CD4-positive, alpha-beta T cell treated with Interleukin-2 at 100 ng/mL for 4 hours (primary cell): ENCODE measurements at regions not wholly inside any gene's neighbourhood (a gene's known extent, or its start where the extent isn't known, plus 50 kb on each side); places are given as distances from the start of the nearest gene placed in this dataset.
"Not testable (repeated sequence)": the region's sequence is repeated elsewhere in the genome, so short reads cannot be mapped to it uniquely, and the experiment has no call there.

ENCODE experiments used
- DNase-seq: peaks from one replicate; pipeline ENCODE4 v3.0.0-alpha.2; 2020; ENCODE audit warnings: low spot score

DNA sequence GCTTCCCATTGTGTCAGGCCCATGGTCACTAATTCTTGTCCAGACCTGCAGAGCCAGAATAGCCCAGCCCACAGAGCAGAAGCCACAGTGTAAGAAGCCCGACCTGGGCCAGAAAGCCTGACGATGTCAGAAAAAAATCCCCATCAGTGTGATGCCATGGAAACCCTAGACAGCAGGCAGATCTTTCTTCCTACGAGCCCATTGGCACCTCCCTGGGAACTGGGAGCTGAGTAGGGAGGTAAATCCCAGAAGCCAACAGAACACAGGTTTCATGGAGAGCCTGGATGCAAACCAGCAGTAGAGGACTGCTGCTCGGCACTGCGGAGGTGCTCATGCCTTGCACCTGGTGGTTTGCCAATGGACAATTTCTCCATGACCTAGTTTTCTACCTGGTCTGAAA lies 82.2 kb upstream of the SLC22A16 start:
- DNase-seq = no peak

GRCh38 chr6:110557199-110557598 lies 80.8 kb upstream of the SLC22A16 start:
- no peak for DNase-seq

DNA sequence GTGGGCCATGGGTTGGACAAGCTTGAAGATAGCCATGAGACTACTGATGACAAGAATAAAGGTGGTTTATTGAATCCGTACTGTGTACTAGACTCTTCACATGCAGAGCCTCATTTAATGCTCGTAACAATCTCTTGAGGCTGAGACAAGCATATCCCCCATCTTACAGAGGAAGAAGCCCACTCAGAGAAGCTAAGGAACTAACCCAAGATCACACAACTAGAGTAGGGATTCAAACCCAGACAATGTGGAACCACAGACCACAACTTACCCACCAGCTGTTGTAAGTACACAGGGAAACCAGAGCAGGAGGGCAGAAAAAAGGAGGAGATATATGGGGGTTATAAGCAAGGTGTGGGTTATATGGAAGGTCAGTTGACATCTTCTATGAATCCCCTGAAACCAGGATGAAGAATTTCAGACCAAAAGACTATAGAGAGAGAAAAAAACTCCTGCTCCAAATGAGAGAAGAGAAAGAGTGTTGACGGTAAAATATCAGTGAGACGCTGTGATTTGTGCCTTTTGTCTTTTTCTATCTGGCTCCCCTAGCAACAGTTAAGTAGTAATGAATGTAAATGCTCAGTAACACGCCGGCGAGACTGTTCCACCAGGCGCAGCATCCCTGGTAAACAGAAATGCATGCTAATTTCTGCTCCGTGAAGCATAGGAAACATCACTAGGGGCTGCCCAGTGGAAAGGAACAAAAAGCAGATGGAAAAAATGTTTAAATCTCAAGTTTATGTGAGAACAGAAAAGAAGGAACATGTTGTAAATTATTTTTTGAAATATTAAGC lies 80.1 kb upstream of the SLC22A16 start:
- DNase-seq = no peak

GRCh38 chr6:110554966-110555460 lies 78.6 kb upstream of the SLC22A16 start:
- DNase-seq = no peak

DNA sequence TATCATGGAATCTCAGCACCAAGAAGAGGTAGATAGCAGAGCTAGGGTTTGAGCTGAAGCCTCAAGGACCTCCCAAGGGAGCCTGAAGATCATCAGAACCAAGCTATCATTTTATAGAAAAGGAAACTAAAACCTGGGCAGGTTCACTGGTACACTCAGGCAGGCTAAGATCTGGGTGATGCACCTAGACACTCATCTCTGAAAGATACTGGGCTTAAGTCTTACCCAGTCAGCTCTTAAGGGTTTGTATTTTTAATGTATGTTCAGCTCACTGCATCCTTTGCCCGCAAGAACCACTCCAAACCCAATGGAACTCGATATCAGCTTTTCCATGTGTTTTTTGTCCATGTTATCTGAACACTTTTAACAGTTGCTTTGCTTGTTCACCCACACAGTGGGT lies 78.0 kb upstream of the SLC22A16 start:
- no peak for DNase-seq

DNA sequence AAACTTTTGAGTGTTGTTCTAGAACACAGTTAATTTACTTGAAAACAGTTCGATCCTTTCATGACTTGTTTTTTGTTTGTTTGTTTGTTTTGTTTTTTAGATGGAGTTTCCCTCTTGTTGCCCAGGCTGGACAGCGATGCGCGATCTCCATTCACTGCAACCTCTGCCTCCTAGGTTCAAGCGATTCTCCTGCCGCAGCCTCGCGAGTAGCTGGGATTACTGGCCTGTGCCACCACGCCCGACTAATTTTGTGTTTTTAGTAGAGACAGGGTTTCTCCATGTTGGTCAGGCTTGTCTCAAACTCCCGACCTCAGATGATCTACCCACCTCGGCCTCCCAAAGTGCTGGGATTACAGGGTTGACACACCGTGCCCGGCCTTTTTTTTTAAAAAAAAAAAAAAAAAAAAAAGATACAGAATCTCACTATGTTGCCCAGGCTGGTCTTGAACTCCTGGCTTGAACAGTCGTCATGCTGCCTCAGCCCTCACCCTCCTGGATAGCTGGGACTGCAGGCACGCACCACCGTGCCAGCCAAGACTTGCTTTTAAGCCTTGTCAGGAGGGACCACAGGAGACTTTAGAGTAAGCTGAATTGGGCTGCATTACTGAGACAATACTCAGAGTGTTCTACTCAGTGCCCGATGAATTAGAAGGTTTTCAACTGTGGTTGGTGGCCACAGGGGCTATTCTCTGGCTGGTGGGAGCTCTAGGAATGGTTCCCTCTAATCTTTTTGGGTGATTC lies 76.7 kb upstream of the SLC22A16 start:
- no peak for DNase-seq

GRCh38 chr6:110552076-110552475 lies 75.7 kb upstream of the SLC22A16 start:
- DNase-seq = no peak

DNA sequence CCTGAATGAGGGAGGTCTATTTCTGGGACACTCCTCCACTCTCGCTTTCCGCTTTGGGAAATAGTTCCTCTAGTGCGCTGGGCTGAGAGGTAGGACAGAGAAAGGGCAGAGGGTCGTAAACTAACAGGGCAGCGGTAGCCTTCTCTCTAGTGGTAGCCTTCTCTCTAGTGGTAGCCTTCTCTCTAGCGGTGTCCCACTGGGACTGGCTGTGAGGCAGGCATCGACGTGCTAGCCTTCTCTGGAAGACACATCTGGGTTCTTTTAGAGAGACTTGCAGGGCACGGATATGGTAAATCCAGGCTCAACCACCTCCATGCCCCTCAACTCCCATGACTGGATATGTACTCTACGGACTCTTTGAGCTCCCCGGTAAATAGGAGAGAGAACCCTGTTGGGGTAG lies 74.7 kb upstream of the SLC22A16 start:
- no peak for DNase-seq

GRCh38 chr6:110550353-110550752 lies 73.9 kb upstream of the SLC22A16 start:
- no peak for DNase-seq

DNA sequence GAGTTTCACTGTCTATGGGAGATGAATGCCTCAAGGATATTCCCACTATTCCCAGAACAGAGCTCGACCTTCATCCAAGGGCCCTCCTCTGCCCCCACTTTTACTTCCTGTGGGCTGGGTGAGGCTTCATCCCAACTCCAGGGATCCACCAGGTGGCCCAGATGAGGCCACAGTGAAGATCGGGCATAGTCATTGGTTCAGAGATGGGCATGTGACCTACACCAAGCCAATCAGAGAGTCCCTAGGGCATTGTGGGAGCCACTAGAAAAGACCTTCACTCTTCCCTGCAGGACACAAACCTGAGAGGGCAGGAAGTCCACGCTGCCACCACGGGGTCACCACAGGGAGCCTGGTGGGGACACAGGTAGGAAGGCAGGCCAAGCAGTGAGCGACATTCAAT lies 72.9 kb upstream of the SLC22A16 start:
- no peak for DNase-seq

DNA sequence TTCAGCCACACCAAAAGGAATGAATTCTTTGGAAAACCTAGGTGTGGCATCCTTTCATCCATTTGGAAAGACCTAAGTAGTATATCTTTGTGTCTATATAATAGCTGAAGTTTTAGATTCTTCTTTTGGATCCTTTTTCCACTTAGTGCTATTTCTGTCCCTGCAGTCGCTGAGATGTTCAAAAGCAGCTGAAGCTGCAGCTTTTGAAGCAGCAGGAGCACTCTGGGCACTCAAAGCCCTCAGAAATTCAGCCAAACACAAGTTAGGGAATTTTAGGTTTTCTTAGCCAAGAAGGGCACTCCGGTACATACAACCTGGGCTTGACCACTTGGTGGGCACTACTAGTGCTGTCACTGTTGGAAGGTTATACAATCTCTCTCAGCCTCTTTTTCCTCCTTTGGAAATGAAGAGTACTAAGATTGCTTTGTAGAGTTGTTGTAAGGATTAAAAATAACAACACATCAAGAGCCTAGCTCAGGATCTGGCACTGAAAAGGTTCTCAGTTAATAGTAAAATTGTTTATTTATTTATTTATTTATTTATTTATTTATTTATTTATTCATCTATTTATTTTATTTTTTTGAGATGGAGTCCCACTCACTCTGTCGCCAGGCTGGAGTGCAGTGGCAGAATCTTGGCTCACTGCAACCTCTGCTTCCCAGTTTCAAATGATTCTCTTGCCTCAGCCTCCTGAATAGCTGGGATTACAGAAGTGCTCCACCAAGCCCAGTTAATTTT lies 71.9 kb upstream of the SLC22A16 start:
- no peak for DNase-seq

DNA sequence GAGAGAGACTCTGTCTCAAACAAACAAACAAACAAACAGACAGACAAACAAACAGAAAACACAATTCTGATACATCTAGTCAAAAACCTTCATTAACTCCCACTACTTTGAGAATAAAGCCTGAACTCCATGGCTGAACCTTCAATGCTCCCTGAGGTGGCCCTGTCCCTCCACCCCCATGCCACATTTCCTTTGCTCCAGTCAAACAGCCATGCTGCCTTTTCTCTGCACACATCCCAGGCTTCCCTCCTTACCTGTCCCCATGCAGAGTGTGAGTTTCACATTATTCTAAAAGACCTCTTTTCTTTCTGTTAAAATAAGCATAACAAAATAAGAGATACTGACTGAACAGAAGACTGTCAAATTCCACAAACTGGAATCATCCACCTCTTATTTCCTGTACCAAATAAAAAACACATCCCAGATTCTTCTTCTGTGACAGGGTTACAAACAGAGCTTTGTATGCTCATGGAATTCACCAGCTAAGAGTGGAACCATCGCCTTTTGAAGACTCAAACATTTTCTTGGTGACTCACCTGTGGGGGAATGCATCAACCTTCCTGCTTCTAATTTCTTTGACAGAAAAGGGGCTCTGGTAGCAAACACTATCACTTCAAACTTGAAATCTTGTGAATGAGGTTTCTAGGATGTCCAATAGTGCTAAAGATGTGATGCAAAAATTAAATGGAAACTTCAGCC lies 71.0 kb upstream of the SLC22A16 start:
- no peak for DNase-seq

DNA sequence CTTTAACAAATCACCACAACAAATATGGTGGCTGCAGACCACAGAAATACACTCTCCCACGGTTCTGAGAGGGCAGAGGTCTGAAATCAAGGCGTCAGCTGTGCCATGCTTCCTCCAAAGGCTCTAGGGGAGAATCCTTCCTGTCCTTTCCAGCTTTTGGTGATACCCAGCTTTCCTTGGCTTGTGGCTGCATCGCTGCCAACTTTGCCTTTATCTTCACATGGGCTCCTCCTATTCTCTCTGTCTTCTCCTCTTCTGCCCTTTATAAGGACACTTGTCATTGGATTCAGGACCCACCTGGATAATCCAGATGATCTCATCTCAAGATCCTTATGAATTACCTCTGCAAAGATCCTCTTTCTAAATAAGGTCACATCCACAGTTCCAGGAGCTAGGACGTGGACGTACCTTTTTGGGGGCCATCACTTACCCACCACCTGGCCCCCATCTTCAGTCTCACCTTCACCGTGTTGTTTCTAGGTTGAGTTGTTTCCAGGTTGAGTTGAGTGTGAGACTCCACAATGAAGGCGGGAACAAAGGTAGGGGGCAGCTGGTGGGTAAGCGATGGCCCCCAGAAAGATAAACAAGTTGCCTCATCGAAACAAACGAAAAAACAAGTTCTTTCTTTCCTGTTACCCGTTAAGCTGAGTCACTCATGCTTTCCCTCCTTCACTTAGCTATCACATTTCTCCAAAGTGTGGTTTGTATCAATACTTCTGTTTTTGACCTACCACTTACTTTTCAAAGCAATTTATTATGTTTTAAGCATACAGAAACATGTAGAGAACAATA lies 68.9 kb upstream of the SLC22A16 start:
- no peak for DNase-seq

DNA sequence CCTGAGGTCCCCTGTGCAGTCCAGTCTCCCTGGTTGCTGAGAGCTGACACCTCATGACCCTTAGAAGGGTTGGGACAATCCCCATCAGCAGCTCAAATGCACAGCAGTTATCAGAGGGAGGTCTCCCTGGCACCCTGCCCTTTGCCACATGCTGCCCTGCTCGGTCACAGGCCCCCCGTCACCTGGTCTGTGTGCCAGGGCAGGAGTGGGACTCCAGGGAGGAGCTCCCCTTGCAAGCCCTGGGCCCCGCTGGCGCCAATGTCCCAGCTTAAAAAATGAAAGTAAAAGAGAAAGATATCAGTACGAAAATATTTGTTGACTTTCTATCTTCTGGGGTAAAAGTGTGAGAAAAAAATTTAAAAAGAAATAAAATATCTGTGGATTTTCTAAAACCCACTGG lies 68.1 kb upstream of the SLC22A16 start:
- no peak for DNase-seq

DNA sequence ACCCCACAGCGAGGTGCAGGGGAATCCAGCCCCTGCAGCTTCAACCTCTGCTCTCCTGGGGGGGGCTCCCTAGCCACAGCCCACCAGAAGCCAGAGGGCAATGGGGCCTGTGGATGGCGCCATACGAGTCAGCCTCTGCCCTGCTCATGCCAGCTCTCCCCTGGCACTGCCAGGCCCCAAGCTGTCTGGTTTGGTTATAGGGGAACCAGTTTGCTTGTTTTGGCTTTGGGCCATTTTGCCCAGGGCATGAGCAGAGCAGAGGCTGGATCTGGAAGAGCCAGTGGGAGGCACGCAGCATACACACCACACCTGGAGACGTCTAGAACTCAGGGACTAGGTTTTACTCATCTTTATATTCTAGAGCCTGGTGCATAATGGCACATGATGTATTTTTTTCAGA lies 66.7 kb upstream of the SLC22A16 start:
- no peak for DNase-seq

- DNase-seq = no peak
Measured at GRCh38 chr6:110542311-110543024, 66.1 kb upstream of the SLC22A16 start.

DNA sequence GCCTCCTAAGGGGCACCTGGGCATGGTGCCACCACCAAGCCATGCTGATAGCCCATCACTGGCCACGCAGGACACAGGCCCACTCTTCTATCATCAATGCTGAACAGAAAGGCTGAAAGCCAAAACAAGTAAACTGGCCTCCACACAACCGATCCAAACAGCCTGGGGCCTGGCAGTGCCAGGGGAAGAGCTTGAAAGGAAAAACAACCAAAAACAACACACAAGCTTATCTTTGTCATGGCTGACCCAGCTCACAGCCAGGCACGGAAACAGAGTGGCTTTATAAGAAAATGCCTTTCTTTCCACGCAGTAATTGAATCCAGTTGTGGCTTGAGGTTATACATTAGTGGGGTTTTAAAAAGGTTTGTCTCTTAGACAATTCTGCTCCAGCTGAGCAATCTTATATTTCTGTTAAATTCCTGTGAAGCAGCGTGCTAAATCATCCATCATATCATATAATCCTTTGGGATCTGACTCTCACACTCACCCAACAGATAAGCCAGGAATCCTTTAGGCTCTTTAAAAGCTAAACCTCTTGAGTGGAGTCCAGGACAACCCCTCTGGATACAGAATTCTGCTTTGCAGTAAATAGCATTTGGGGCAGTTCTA lies 65.4 kb upstream of the SLC22A16 start:
- DNase-seq = no peak

DNA sequence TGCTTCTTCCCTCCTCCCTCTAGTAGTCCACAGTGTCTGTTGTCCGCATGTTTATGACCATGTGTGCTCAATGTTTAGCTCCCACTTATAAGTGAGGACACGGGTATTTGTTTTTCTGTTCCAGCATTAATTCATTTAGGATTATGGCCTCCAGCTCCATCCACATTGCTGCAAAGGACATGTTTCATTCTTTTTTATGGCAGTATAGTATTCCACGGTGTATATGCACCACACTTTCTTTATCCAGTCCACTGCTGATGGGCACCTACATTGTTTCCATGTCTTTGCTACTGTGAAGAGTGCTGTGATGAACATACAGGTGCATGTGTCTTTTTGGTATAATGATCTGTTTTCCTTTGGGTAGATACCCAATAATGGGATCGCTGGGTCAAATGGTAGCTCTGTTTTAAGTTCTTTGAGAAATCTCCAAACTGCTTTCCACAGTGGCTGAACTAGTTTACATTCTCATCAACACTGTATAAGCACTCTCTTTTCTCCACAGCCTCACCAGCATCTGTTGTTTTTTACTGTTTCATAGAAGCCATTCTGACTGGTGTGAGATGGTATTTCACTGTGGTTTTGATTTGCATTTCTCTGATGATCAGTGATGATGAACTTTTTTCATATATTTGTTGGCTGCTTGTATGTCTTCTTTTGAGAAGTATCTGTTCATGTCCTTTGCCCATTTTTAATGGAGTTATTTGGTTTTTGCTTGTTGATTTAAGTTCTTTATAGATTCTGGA lies 63.0 kb upstream of the SLC22A16 start:
- DNase-seq = not testable (repeated sequence)

GRCh38 chr6:110538416-110539160 lies 62.2 kb upstream of the SLC22A16 start:
- DNase-seq = no peak
